ENCODE measurements at regions not wholly inside any gene's neighbourhood (a gene's known extent, or its start where the extent isn't known, plus 50 kb on each side); places are given as distances from the start of the nearest gene placed in this dataset.

DNA sequence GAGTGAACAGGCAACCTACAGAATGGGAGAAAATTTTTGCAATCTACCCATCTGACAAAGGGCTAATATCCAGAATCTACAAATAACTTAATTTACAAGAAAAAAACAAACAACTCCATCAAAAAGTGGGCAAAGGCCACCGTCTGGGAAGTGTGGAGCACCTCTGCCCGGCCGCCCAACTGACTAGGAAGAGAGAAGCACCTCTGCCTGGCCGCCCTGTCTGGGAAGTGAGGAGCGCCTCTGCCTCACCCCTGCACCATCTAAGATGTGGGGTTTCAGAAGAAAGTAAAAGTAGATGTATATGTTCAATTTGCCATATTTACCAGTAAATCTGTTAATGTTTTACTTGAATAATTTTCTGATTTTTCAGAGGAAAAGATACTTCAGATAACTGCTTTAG is 108.1 kb upstream of the TMEM161B start:
- no peak for TF ChIP-seq FOSL1 (IDR thresholded peaks at IDR 0.05; ENCODE audit: low read depth)
- no peak for TF ChIP-seq YY1 (IDR thresholded peaks at IDR 0.05; ENCODE audit: extremely low read depth, insufficient replicate concordance, low read depth, low read length)
- TF ChIP-seq, protein P1, sequence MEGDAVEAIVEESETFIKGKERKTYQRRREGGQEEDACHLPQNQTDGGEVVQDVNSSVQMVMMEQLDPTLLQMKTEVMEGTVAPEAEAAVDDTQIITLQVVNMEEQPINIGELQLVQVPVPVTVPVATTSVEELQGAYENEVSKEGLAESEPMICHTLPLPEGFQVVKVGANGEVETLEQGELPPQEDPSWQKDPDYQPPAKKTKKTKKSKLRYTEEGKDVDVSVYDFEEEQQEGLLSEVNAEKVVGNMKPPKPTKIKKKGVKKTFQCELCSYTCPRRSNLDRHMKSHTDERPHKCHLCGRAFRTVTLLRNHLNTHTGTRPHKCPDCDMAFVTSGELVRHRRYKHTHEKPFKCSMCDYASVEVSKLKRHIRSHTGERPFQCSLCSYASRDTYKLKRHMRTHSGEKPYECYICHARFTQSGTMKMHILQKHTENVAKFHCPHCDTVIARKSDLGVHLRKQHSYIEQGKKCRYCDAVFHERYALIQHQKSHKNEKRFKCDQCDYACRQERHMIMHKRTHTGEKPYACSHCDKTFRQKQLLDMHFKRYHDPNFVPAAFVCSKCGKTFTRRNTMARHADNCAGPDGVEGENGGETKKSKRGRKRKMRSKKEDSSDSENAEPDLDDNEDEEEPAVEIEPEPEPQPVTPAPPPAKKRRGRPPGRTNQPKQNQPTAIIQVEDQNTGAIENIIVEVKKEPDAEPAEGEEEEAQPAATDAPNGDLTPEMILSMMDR (IDR thresholded peaks at IDR 0.05 in 2 of 3, conservative IDR thresholded peaks at IDR 0.05 in 1 of 3; ENCODE audit: borderline replicate concordance in 1 of 3, insufficient read depth in 1 of 3, low read depth in 2 of 3, low read length in 2 of 3), result no peak
- TF ChIP-seq, protein P2, sequence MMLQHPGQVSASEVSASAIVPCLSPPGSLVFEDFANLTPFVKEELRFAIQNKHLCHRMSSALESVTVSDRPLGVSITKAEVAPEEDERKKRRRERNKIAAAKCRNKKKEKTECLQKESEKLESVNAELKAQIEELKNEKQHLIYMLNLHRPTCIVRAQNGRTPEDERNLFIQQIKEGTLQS (IDR thresholded peaks at IDR 0.05), result no peak
- no peak for TF ChIP-seq POLR2AphosphoS5 (IDR thresholded peaks at IDR 0.05; ENCODE audit: low read depth, low read length)
- no peak for TF ChIP-seq EZH2 (IDR thresholded peaks at IDR 0.05)
- no peak for TF ChIP-seq POLR2A (IDR thresholded peaks at IDR 0.05; ENCODE audit: borderline replicate concordance, extremely low read depth, insufficient read depth, insufficient read length)
- no peak for TF ChIP-seq ZNF274 (IDR thresholded peaks at IDR 0.05; ENCODE audit: low read depth, low read length)
- no peak for TF ChIP-seq ZFX (IDR thresholded peaks at IDR 0.05)
- no peak for TF ChIP-seq RAD21 (IDR thresholded peaks at IDR 0.05; ENCODE audit: low read depth)
- TF ChIP-seq, protein P3, sequence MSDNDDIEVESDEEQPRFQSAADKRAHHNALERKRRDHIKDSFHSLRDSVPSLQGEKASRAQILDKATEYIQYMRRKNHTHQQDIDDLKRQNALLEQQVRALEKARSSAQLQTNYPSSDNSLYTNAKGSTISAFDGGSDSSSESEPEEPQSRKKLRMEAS (IDR thresholded peaks at IDR 0.05), result no peak
- TF ChIP-seq SIN3A (IDR thresholded peaks at IDR 0.05; ENCODE audit: low read depth), result no peak
- TF ChIP-seq, protein P4, sequence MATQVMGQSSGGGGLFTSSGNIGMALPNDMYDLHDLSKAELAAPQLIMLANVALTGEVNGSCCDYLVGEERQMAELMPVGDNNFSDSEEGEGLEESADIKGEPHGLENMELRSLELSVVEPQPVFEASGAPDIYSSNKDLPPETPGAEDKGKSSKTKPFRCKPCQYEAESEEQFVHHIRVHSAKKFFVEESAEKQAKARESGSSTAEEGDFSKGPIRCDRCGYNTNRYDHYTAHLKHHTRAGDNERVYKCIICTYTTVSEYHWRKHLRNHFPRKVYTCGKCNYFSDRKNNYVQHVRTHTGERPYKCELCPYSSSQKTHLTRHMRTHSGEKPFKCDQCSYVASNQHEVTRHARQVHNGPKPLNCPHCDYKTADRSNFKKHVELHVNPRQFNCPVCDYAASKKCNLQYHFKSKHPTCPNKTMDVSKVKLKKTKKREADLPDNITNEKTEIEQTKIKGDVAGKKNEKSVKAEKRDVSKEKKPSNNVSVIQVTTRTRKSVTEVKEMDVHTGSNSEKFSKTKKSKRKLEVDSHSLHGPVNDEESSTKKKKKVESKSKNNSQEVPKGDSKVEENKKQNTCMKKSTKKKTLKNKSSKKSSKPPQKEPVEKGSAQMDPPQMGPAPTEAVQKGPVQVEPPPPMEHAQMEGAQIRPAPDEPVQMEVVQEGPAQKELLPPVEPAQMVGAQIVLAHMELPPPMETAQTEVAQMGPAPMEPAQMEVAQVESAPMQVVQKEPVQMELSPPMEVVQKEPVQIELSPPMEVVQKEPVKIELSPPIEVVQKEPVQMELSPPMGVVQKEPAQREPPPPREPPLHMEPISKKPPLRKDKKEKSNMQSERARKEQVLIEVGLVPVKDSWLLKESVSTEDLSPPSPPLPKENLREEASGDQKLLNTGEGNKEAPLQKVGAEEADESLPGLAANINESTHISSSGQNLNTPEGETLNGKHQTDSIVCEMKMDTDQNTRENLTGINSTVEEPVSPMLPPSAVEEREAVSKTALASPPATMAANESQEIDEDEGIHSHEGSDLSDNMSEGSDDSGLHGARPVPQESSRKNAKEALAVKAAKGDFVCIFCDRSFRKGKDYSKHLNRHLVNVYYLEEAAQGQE (IDR thresholded peaks at IDR 0.05; ENCODE audit: low read depth), result no peak
